ENCODE measurements at regions not wholly inside any gene's neighbourhood (a gene's known extent, or its start where the extent isn't known, plus 50 kb on each side); places are given as distances from the start of the nearest gene placed in this dataset.

DNA sequence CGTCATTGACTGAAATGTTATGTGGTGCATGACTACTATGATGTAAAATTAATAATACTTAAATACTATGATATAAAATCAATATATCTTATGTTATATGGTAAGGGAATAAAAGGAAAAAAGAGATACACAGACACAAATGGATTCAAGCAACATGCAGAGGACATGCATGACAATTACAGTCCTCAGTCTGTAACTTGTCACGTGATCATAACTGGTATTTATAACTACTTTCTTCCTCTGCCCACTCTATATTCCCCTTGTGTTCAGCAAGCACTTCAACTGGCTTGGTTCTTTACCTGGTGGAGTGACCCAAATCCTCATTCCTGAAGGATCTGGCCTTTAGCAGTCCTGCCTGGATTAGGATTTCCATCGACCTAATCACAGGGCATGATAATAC is 104.4 kb upstream of the FAM180A start:
- Histone ChIP-seq H3K9me3 (ENCODE audit: control insufficient read depth, insufficient read depth, low read depth, low read length) (no peaks in the 10 kb centered on the region), H3K27me3 (ENCODE audit: control insufficient read depth, insufficient read depth, low read length) (no peaks in the 10 kb centered on the region), H3K4me1 (ENCODE audit: control insufficient read depth, extremely low read depth, insufficient read depth, low read length) (no peaks in the 10 kb centered on the region), H3K27ac (ENCODE audit: insufficient read depth, low read length) (no peak overlapping the region), H3K9ac (ENCODE audit: insufficient read depth, low read length) (no peak overlapping the region), H3K4me3 (replicated peaks in 1 of 4; ENCODE audit: control extremely low read depth in 1 of 4, insufficient read depth in 1 of 4, low read depth in 3 of 4, low read length in 4 of 4) (no peak overlapping the region), H2AFZ (ENCODE audit: low read length) (no peak overlapping the region), H3K79me2 (ENCODE audit: control insufficient read depth, insufficient read depth, low read length) (no peaks in the 10 kb centered on the region), H3K4me2 (ENCODE audit: extremely low read depth, insufficient read depth, low read length) (no peak overlapping the region), H3K36me3 (ENCODE audit: control insufficient read depth, insufficient read depth, low read length) (no peaks in the 10 kb centered on the region), H4K20me1 (ENCODE audit: control insufficient read depth, extremely low read depth, insufficient read depth, low read length) (no peaks in the 10 kb centered on the region)
- DNase-seq (ENCODE audit: low read depth in 2 of 2) = no peak
- TF ChIP-seq, protein P1, sequence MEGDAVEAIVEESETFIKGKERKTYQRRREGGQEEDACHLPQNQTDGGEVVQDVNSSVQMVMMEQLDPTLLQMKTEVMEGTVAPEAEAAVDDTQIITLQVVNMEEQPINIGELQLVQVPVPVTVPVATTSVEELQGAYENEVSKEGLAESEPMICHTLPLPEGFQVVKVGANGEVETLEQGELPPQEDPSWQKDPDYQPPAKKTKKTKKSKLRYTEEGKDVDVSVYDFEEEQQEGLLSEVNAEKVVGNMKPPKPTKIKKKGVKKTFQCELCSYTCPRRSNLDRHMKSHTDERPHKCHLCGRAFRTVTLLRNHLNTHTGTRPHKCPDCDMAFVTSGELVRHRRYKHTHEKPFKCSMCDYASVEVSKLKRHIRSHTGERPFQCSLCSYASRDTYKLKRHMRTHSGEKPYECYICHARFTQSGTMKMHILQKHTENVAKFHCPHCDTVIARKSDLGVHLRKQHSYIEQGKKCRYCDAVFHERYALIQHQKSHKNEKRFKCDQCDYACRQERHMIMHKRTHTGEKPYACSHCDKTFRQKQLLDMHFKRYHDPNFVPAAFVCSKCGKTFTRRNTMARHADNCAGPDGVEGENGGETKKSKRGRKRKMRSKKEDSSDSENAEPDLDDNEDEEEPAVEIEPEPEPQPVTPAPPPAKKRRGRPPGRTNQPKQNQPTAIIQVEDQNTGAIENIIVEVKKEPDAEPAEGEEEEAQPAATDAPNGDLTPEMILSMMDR (conservative IDR thresholded peaks at IDR 0.05 in 1 of 2, IDR thresholded peaks at IDR 0.05 in 1 of 2; ENCODE audit: low read depth in 1 of 2, low read length in 2 of 2) = no peak
- no peak for TF ChIP-seq EZH2 (IDR thresholded peaks at IDR 0.05; ENCODE audit: low read length, missing control alignments)

DNA sequence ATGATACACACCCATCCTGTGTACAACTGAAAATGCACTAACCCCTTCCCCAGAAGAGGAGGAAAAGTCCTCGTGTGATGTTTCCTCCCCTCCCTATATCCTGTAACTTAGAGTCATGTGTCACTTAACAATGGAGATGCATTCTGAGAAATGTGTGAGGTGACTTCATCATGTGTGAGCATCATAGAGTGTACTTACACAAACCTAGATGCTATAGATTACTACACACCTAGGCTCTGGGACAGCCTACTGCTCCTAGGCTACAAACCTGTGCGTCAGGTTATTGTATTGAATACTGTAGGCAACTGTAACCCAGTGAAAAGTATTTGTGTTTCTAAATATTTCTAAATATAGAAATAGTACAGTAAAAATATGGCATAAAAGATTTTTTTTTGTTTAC is 98.6 kb upstream of the FAM180A start:
- Histone ChIP-seq H4K20me1 (ENCODE audit: control insufficient read depth, extremely low read depth, insufficient read depth, low read length) (no peaks in the 10 kb centered on the region), H3K79me2 (ENCODE audit: control insufficient read depth, insufficient read depth, low read length) (no peaks in the 10 kb centered on the region), H2AFZ (ENCODE audit: low read length) (no peak overlapping the region), H3K36me3 (ENCODE audit: control insufficient read depth, insufficient read depth, low read length) (no peaks in the 10 kb centered on the region), H3K4me2 (ENCODE audit: extremely low read depth, insufficient read depth, low read length) (no peak overlapping the region), H3K4me1 (ENCODE audit: control insufficient read depth, extremely low read depth, insufficient read depth, low read length) (no peaks in the 10 kb centered on the region), H3K9me3 (ENCODE audit: control insufficient read depth, insufficient read depth, low read depth, low read length) (no peaks in the 10 kb centered on the region), H3K27ac (ENCODE audit: insufficient read depth, low read length) (no peak overlapping the region), H3K4me3 (replicated peaks in 1 of 4; ENCODE audit: control extremely low read depth in 1 of 4, insufficient read depth in 1 of 4, low read depth in 3 of 4, low read length in 4 of 4) (no peak overlapping the region), H3K9ac (ENCODE audit: insufficient read depth, low read length) (no peak overlapping the region), H3K27me3 (ENCODE audit: control insufficient read depth, insufficient read depth, low read length) (no peaks in the 10 kb centered on the region)
- no peak for DNase-seq (ENCODE audit: low read depth in 2 of 2)
- TF ChIP-seq, protein P1 (conservative IDR thresholded peaks at IDR 0.05 in 1 of 2, IDR thresholded peaks at IDR 0.05 in 1 of 2; ENCODE audit: low read depth in 1 of 2, low read length in 2 of 2) = no peak

DNA sequence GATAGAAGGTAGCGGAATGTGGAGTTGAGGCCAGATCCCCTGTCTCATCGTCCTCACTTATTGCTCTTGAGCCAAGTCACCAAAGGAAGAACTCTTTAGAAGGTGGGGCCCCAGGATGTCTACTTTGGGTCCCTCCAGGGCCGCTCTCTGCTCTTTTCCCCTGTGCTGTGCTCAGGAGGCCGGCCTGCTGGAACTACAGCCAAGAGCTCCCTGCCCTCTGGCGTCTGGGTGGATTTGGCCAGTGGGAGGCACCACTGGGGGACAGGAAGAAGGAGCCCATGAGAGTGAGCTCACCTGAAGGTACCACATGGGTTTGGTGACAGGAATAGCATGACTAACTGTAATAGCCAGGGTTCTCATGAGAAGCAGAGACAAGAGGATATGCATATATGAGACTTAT is 97.7 kb upstream of the FAM180A start:
- H3K27ac ChIP-seq (ENCODE audit: insufficient read depth, low read length) = no peak overlapping the region
- TF ChIP-seq, protein P1 (conservative IDR thresholded peaks at IDR 0.05 in 1 of 2, IDR thresholded peaks at IDR 0.05 in 1 of 2; ENCODE audit: low read depth in 1 of 2, low read length in 2 of 2) = no peak
- no peak for TF ChIP-seq EZH2 (IDR thresholded peaks at IDR 0.05; ENCODE audit: low read length, missing control alignments)
- no peak overlapping the region for H3K4me3 ChIP-seq (replicated peaks in 1 of 4; ENCODE audit: control extremely low read depth in 1 of 4, insufficient read depth in 1 of 4, low read depth in 3 of 4, low read length in 4 of 4)
- H3K4me1 ChIP-seq (ENCODE audit: control insufficient read depth, extremely low read depth, insufficient read depth, low read length) = no peaks in the 10 kb centered on the region
- no peaks in the 10 kb centered on the region for H3K79me2 ChIP-seq (ENCODE audit: control insufficient read depth, insufficient read depth, low read length)
- no peaks in the 10 kb centered on the region for H4K20me1 ChIP-seq (ENCODE audit: control insufficient read depth, extremely low read depth, insufficient read depth, low read length)
- no peaks in the 10 kb centered on the region for H3K9me3 ChIP-seq (ENCODE audit: control insufficient read depth, insufficient read depth, low read depth, low read length)
- no peak overlapping the region for H2AFZ ChIP-seq (ENCODE audit: low read length)
- no peak overlapping the region for H3K9ac ChIP-seq (ENCODE audit: insufficient read depth, low read length)
- no peaks in the 10 kb centered on the region for H3K36me3 ChIP-seq (ENCODE audit: control insufficient read depth, insufficient read depth, low read length)
- no peak for DNase-seq (ENCODE audit: low read depth in 2 of 2)
- H3K4me2 ChIP-seq (ENCODE audit: extremely low read depth, insufficient read depth, low read length) = no peak overlapping the region
- H3K27me3 ChIP-seq (ENCODE audit: control insufficient read depth, insufficient read depth, low read length) = no peaks in the 10 kb centered on the region

Data from fibroblast of lung (primary cell).